SHP77 (cell line): ENCODE measurements at regions not wholly inside any gene's neighbourhood (a gene's known extent, or its start where the extent isn't known, plus 50 kb on each side); places are given as distances from the start of the nearest gene placed in this dataset.
A peak's percentile ranks its signal among the peaks of the same experiment; 100 is the strongest.

Experiments used
- DNase-seq, 2 experiments: peaks; one replicate each; lab custom pipeline; 2025; lab: John Stamatoyannopoulos, UW

GRCh38 chr15:62913246-62913645, 129.3 kb upstream of the TPM1 start:
- DNase-seq: no peak

DNA sequence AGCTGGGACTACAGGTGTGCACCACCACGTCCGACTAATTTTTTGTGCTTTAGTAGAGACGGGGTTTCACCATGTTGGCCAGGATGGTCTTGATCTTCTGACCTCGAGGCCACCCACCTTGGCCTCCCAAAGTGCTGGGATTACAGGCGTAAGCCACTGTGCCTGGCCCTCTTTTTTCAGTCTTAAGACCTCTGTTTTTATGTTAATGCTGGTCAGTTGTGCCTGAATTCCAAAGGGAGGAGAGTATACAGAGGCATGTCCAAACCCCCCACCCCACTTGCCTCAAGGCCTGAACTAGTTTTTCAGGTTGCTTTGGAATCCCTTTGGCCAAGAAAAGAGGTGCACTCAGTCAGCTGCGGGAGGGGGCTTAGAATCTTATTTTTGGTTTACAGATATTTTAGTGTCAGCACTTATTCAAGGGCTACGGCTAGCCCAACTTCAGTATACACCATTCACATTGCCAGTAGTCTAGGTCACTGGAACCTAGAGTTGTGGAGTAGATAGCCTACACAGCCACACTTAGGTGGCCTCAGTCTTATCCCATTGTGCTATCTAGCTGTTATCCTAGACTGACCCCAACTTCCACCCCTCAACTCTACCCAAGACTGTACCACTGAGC, 128.0 kb upstream of the TPM1 start:
- DNase-seq: no peak

- DNase-seq: no peak
Measured at GRCh38 chr15:62920682-62921502, 121.7 kb upstream of the TPM1 start.

DNA sequence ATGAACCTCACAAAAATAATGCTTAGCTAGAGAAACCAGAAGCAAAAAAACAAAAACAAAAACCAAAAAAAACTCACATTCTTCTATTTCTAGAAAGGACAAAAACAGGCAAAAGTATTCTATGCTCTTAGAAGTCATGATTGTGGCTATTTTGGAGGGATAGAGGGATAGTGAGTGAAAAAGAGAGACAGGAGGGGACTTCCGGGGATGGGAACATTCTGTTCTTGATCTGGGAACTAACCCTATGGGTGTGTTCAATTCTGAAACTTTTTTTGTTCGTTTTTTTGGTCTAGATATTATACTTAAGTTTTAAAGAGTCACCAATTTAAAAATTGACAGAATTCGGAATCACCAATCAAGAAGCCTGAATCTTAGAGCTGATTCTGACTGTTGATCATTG, 120.0 kb upstream of the TPM1 start:
- DNase-seq: no peak

GRCh38 chr15:62925875-62926274, 116.7 kb upstream of the TPM1 start:
- DNase-seq: no peak

DNA sequence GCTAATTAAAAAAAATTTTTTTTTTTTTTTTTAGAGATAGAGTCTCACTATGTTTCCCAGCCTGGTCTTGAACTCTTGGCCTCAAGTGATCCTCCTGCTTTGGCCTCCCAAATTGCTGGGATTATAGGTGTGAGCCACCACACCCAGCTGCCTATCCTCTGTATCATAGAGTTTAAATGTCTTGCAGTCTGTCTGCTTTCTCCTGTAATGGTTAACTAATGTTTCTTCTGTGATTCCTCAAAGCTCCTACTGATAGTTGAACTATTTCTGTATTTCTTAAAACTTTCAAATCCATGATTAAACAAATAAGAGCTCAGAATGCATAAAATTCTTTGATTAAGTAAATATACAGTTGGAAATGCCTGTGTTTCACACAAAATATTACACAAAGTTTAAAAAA, 115.4 kb upstream of the TPM1 start:
- no peak for DNase-seq

DNA sequence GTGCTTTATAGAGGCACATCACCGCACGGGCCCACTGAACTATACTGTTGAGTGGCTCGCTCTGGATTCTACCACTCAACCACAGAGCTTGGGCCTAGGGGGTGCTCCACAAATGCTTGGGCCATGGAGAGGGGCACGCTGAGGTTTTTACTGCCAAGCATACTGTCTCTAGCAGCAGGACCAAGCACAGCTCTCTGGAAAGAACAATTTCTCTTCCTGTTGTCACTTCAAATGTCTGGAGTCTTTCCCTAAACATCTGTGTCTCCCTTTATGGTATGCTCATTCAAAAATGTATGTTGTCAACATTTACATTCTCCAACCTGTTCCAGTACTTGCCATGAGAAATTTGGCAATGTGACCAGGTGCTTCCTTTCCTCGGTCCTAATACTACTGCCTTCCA, 114.7 kb upstream of the TPM1 start:
- DNase-seq: no peak

GRCh38 chr15:62928242-62928999, 114.1 kb upstream of the TPM1 start:
- peak; percentile 30 for DNase-seq

DNA sequence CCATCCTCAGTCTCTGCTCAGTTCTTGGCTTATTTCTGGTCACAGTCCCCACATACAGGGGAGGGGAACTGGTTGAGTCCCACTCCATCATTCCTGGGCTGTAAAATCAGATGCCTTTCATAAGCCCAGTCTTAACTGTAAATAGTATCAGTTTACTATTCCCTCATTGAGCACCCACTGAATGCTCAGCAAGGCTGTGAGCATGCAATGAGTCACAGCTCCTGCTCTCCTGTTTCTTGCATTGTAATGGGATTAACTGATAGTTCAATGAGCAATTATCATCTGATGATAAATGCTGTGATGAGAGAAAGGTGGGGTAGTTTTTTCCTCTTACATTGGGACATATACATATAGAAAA, 113.6 kb upstream of the TPM1 start:
- peak in 1 of 2 experiments; percentile 17 for DNase-seq

DNA sequence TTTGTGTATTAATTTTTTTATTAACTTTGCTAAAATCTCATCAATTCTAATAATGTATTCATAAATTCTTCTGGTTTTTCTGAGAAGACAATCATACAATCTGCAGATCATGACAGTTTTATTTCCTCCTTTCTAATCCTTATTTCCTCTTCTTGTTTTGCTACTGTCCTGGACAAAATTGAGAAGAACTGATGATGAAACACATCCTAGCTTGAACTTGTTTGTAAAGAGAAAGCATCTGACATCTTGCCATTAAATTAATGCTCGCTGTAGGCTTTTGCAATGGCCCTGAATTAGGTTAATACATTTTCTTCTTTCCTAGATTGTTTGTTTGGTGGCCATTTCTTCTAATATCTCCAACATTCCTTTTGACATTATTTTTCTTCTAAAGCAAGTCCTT, 110.9 kb upstream of the TPM1 start:
- DNase-seq: no peak

GRCh38 chr15:62932436-62932835, 110.1 kb upstream of the TPM1 start:
- no peak for DNase-seq

- no peak for DNase-seq
Measured at GRCh38 chr15:62933386-62933785, 109.2 kb upstream of the TPM1 start.

GRCh38 chr15:62934236-62934971, 108.1 kb upstream of the TPM1 start:
- no peak for DNase-seq

DNA sequence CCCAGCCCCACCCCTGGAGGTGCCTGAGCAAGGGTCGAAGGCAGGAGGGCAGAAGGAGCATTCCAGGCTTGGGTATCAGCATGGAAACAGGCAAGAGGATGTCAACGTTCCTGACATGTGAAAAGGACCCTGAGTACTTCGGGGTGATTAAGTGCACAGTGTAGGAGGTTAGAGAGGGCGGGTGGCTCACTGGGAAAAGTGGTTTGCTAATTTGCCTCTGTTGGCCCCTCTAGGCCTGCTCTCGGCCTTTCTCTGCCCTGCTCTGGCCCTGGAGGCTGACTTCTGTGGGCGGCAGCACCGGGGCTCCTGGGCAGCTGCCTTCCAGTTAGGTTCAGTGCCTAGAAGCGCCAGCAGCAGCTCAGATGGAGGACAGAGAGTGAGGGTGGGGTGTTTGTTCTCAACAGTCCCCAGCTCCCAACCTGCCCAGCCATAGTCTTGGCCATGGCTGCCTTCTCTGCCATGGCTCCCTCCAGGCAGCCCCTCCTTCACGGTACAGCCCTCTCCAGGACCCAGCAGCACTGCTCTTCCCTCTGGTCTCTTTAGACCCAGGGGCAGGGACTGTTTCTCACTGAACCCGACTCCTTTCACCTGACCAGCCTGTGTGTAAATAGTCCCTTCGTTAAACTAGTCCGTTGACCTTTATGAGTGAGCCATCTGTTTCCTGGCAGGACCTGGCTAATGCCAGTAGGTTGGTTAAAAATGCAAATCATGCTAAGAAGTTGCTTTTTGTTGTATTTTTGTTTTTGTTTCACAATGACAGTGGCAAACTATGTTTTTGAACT, 107.1 kb upstream of the TPM1 start:
- DNase-seq: peak; percentile 68 to 78

- no peak for DNase-seq
Measured at GRCh38 chr15:62938825-62939224, 103.7 kb upstream of the TPM1 start.

GRCh38 chr15:62940093-62940754, 102.3 kb upstream of the TPM1 start:
- no peak for DNase-seq

GRCh38 chr15:62940755-62941361, 101.7 kb upstream of the TPM1 start:
- no peak for DNase-seq

GRCh38 chr15:62941699-62942098, 100.8 kb upstream of the TPM1 start:
- DNase-seq: no peak

GRCh38 chr15:62942428-62942827, 100.1 kb upstream of the TPM1 start:
- DNase-seq: no peak

GRCh38 chr15:62945063-62945462, 97.5 kb upstream of the TPM1 start:
- DNase-seq: no peak

- DNase-seq: no peak
Measured at GRCh38 chr15:62945760-62946159, 96.8 kb upstream of the TPM1 start.
